ENCODE measurements at regions not wholly inside any gene's neighbourhood (a gene's known extent, or its start where the extent isn't known, plus 50 kb on each side); places are given as distances from the start of the nearest gene placed in this dataset.

DNA sequence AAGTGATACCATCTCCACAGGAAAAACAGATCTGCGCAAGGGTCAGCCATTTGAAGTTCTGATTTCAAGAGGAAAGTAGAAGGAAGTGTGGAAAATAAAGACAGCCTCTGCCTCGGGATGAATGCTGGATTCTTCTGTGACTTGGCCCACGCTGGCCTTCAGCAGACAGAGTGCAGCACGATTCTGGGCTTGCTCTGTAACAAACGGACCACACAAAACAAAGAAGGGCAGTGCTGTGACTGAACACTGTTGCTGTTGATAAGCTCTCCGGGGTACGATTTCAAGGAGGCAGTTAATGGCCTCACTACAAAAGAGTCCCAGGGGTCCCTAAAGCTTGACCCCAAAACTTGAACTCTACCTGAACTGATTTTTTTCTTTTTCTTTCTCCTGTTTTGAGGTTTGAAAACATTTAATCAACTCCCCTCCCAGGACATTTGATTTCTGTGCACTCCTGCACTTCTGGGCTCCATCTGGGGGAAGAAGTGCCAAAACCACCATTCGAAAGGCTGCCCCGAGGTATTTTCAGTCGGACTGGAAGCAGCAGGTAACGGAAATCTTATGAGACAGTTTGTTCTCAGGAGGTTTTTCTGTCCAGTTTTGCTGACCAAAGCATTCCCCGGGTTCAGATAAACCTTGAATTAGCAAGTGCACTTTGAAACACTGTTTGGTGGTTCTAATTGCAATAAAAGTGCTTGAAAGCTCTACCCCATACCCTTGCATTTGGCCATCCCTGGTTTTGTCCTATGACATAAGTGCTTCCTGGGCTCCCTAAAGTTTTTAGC, 189.6 kb downstream of the MYLK4 start:
- Histone ChIP-seq H3K4me3 (replicated peaks in 1 of 2; ENCODE audit: low read depth in 1 of 2, low read length in 2 of 2) (no peak overlapping the region), H2AFZ (ENCODE audit: low read depth, low read length, poor library complexity, severe bottlenecking) (no peak overlapping the region), H3K79me2 (ENCODE audit: insufficient read depth, low read length) (no peaks in the 10 kb centered on the region), H3K9me2 (ENCODE audit: insufficient read depth) (no peaks in the 10 kb centered on the region), H4K20me1 (ENCODE audit: insufficient read depth) (no peaks in the 10 kb centered on the region), H3K27ac (ENCODE audit: low read depth, low read length) (no peak overlapping the region), H3K36me3 (ENCODE audit: control insufficient read depth in 1 of 2, insufficient read depth in 2 of 2, low read length in 2 of 2) (no peaks in the 10 kb centered on the region), H3K27me3 (ENCODE audit: insufficient read depth, low read length) (no peaks in the 10 kb centered on the region), H3K4me1 (ENCODE audit: control insufficient read depth in 1 of 2, insufficient read depth in 2 of 2, low read length in 2 of 2) (no peaks in the 10 kb centered on the region), H3K9ac (ENCODE audit: low read length) (no peak overlapping the region), H3K9me3 (ENCODE audit: control insufficient read depth in 1 of 2, insufficient read depth in 1 of 2, low read depth in 1 of 2, low read length in 2 of 2) (no peaks in the 10 kb centered on the region), H3K4me2 (ENCODE audit: low read length) (no peak overlapping the region)
- ChIA-PET CTCF (no interaction called here), POLR2A (no interaction called here), RAD21 (ENCODE audit: low non-redundant PET in 1 of 2, low total read pairs in 2 of 2, uncharacterized antibody in 2 of 2, unreplicated experiment in 2 of 2) (no interaction called here)
- no peak for TF ChIP-seq FOSL1 (IDR thresholded peaks at IDR 0.05; ENCODE audit: low read depth)
- no peak for TF ChIP-seq SIN3A (IDR thresholded peaks at IDR 0.05; ENCODE audit: low read depth)
- TF ChIP-seq, protein P1, sequence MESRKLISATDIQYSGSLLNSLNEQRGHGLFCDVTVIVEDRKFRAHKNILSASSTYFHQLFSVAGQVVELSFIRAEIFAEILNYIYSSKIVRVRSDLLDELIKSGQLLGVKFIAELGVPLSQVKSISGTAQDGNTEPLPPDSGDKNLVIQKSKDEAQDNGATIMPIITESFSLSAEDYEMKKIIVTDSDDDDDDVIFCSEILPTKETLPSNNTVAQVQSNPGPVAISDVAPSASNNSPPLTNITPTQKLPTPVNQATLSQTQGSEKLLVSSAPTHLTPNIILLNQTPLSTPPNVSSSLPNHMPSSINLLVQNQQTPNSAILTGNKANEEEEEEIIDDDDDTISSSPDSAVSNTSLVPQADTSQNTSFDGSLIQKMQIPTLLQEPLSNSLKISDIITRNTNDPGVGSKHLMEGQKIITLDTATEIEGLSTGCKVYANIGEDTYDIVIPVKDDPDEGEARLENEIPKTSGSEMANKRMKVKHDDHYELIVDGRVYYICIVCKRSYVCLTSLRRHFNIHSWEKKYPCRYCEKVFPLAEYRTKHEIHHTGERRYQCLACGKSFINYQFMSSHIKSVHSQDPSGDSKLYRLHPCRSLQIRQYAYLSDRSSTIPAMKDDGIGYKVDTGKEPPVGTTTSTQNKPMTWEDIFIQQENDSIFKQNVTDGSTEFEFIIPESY (IDR thresholded peaks at IDR 0.05; ENCODE audit: extremely low read depth, insufficient replicate concordance, low read length) = no peak
- TF ChIP-seq ZNF274 (IDR thresholded peaks at IDR 0.05; ENCODE audit: low read depth, low read length) = no peak
- TF ChIP-seq RAD21 (IDR thresholded peaks at IDR 0.05; ENCODE audit: low read depth) = no peak
- no peak for TF ChIP-seq SRF (IDR thresholded peaks at IDR 0.05; ENCODE audit: low read depth)
- no peak for TF ChIP-seq EZH2 (IDR thresholded peaks at IDR 0.05)
- no peak for TF ChIP-seq YY1 (IDR thresholded peaks at IDR 0.05; ENCODE audit: extremely low read depth, insufficient replicate concordance, low read depth, low read length)
- TF ChIP-seq, protein P2, sequence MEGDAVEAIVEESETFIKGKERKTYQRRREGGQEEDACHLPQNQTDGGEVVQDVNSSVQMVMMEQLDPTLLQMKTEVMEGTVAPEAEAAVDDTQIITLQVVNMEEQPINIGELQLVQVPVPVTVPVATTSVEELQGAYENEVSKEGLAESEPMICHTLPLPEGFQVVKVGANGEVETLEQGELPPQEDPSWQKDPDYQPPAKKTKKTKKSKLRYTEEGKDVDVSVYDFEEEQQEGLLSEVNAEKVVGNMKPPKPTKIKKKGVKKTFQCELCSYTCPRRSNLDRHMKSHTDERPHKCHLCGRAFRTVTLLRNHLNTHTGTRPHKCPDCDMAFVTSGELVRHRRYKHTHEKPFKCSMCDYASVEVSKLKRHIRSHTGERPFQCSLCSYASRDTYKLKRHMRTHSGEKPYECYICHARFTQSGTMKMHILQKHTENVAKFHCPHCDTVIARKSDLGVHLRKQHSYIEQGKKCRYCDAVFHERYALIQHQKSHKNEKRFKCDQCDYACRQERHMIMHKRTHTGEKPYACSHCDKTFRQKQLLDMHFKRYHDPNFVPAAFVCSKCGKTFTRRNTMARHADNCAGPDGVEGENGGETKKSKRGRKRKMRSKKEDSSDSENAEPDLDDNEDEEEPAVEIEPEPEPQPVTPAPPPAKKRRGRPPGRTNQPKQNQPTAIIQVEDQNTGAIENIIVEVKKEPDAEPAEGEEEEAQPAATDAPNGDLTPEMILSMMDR (IDR thresholded peaks at IDR 0.05 in 2 of 3, conservative IDR thresholded peaks at IDR 0.05 in 1 of 3; ENCODE audit: borderline replicate concordance in 1 of 3, insufficient read depth in 1 of 3, low read depth in 2 of 3, low read length in 2 of 3) = no peak
- no peak for TF ChIP-seq TCF7L2 (IDR thresholded peaks at IDR 0.05; ENCODE audit: borderline replicate concordance, extremely low read depth, insufficient read depth, insufficient read length)
- TF ChIP-seq ELF1 (IDR thresholded peaks at IDR 0.05; ENCODE audit: borderline replicate concordance, low read depth) = no peak
- TF ChIP-seq, protein P3, sequence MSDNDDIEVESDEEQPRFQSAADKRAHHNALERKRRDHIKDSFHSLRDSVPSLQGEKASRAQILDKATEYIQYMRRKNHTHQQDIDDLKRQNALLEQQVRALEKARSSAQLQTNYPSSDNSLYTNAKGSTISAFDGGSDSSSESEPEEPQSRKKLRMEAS (IDR thresholded peaks at IDR 0.05) = no peak
- TF ChIP-seq CEBPB (IDR thresholded peaks at IDR 0.05; ENCODE audit: low read depth) = no peak
- TF ChIP-seq ZFX (IDR thresholded peaks at IDR 0.05) = no peak
- no peak for TF ChIP-seq JUND (IDR thresholded peaks at IDR 0.05)
- ATAC-seq = no peak
- intact Hi-C loops (cut with micrococcal nuclease) = no loop called here
- BruUV-seq (replicated peaks) = no TSS peak
- DNase-seq (ENCODE audit: low read depth, low spot score) = no peak

Data from HCT116 (cell line).